ENCODE measurements at regions not wholly inside any gene's neighbourhood (a gene's known extent, or its start where the extent isn't known, plus 50 kb on each side); places are given as distances from the start of the nearest gene placed in this dataset.

- TF ChIP-seq, protein P1, sequence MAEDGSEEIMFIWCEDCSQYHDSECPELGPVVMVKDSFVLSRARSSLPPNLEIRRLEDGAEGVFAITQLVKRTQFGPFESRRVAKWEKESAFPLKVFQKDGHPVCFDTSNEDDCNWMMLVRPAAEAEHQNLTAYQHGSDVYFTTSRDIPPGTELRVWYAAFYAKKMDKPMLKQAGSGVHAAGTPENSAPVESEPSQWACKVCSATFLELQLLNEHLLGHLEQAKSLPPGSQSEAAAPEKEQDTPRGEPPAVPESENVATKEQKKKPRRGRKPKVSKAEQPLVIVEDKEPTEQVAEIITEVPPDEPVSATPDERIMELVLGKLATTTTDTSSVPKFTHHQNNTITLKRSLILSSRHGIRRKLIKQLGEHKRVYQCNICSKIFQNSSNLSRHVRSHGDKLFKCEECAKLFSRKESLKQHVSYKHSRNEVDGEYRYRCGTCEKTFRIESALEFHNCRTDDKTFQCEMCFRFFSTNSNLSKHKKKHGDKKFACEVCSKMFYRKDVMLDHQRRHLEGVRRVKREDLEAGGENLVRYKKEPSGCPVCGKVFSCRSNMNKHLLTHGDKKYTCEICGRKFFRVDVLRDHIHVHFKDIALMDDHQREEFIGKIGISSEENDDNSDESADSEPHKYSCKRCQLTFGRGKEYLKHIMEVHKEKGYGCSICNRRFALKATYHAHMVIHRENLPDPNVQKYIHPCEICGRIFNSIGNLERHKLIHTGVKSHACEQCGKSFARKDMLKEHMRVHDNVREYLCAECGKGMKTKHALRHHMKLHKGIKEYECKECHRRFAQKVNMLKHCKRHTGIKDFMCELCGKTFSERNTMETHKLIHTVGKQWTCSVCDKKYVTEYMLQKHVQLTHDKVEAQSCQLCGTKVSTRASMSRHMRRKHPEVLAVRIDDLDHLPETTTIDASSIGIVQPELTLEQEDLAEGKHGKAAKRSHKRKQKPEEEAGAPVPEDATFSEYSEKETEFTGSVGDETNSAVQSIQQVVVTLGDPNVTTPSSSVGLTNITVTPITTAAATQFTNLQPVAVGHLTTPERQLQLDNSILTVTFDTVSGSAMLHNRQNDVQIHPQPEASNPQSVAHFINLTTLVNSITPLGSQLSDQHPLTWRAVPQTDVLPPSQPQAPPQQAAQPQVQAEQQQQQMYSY (CRISPR knock-in tag; IDR thresholded peaks at IDR 0.05) = no peak
- TF ChIP-seq NBN (IDR thresholded peaks at IDR 0.05) = peak; percentile 66; the same call in 1 of the 2 replicates
- TF ChIP-seq POLR2A (IDR thresholded peaks at IDR 0.05; ENCODE audit: low read depth, low read length) = no peak
- TF ChIP-seq CEBPB (IDR thresholded peaks at IDR 0.05; ENCODE audit: borderline replicate concordance in 1 of 2, low read depth in 2 of 2, low read length in 2 of 2) = peak in 1 of 2 experiments; percentile 86; a peak in 1 of 4 replicates
- no peak for TF ChIP-seq NR2C2 (IDR thresholded peaks at IDR 0.05; ENCODE audit: borderline replicate concordance, control insufficient read depth, insufficient read length, low read depth)
- TF ChIP-seq, protein P2, sequence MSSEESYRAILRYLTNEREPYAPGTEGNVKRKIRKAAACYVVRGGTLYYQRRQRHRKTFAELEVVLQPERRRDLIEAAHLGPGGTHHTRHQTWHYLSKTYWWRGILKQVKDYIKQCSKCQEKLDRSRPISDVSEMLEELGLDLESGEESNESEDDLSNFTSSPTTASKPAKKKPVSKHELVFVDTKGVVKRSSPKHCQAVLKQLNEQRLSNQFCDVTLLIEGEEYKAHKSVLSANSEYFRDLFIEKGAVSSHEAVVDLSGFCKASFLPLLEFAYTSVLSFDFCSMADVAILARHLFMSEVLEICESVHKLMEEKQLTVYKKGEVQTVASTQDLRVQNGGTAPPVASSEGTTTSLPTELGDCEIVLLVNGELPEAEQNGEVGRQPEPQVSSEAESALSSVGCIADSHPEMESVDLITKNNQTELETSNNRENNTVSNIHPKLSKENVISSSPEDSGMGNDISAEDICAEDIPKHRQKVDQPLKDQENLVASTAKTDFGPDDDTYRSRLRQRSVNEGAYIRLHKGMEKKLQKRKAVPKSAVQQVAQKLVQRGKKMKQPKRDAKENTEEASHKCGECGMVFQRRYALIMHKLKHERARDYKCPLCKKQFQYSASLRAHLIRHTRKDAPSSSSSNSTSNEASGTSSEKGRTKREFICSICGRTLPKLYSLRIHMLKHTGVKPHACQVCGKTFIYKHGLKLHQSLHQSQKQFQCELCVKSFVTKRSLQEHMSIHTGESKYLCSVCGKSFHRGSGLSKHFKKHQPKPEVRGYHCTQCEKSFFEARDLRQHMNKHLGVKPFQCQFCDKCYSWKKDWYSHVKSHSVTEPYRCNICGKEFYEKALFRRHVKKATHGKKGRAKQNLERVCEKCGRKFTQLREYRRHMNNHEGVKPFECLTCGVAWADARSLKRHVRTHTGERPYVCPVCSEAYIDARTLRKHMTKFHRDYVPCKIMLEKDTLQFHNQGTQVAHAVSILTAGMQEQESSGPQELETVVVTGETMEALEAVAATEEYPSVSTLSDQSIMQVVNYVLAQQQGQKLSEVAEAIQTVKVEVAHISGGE (CRISPR knock-in tag; IDR thresholded peaks at IDR 0.05) = no peak
- TF ChIP-seq, protein P3, sequence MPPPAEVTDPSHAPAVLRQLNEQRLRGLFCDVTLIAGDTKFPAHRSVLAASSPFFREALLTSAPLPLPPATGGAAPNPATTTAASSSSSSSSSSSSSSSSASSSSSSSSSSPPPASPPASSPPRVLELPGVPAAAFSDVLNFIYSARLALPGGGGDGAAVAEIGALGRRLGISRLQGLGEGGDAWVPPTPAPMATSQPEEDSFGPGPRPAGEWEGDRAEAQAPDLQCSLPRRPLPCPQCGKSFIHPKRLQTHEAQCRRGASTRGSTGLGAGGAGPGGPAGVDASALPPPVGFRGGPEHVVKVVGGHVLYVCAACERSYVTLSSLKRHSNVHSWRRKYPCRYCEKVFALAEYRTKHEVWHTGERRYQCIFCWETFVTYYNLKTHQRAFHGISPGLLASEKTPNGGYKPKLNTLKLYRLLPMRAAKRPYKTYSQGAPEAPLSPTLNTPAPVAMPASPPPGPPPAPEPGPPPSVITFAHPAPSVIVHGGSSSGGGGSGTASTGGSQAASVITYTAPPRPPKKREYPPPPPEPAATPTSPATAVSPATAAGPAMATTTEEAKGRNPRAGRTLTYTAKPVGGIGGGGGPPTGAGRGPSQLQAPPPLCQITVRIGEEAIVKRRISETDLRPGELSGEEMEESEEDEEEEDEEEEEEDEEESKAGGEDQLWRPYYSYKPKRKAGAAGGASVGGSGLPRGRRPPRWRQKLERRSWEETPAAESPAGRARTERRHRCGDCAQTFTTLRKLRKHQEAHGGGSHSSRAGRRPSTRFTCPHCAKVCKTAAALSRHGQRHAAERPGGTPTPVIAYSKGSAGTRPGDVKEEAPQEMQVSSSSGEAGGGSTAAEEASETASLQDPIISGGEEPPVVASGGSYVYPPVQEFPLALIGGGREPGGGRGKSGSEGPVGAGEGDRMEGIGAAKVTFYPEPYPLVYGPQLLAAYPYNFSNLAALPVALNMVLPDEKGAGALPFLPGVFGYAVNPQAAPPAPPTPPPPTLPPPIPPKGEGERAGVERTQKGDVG (CRISPR knock-in tag; IDR thresholded peaks at IDR 0.05) = no peak
- TF ChIP-seq SRF (IDR thresholded peaks at IDR 0.05; ENCODE audit: low read depth in 2 of 2, low read length in 2 of 2) = no peak
- TF ChIP-seq TARDBP (IDR thresholded peaks at IDR 0.05; ENCODE audit: borderline replicate concordance) = no peak
- TF ChIP-seq HDGF (IDR thresholded peaks at IDR 0.05) = no peak
- TF ChIP-seq CHD4 (IDR thresholded peaks at IDR 0.05) = no peak
- TF ChIP-seq TCF12 (IDR thresholded peaks at IDR 0.05; ENCODE audit: low read depth, low read length) = no peak
- TF ChIP-seq, protein P4, sequence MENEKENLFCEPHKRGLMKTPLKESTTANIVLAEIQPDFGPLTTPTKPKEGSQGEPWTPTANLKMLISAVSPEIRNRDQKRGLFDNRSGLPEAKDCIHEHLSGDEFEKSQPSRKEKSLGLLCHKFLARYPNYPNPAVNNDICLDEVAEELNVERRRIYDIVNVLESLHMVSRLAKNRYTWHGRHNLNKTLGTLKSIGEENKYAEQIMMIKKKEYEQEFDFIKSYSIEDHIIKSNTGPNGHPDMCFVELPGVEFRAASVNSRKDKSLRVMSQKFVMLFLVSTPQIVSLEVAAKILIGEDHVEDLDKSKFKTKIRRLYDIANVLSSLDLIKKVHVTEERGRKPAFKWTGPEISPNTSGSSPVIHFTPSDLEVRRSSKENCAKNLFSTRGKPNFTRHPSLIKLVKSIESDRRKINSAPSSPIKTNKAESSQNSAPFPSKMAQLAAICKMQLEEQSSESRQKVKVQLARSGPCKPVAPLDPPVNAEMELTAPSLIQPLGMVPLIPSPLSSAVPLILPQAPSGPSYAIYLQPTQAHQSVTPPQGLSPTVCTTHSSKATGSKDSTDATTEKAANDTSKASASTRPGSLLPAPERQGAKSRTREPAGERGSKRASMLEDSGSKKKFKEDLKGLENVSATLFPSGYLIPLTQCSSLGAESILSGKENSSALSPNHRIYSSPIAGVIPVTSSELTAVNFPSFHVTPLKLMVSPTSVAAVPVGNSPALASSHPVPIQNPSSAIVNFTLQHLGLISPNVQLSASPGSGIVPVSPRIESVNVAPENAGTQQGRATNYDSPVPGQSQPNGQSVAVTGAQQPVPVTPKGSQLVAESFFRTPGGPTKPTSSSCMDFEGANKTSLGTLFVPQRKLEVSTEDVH (IDR thresholded peaks at IDR 0.05; ENCODE audit: low read depth, partially characterized antibody) = no peak
- TF ChIP-seq NFYA (IDR thresholded peaks at IDR 0.05; ENCODE audit: borderline replicate concordance, low read depth, low read length) = no peak
- TF ChIP-seq RB1 (IDR thresholded peaks at IDR 0.05; ENCODE audit: borderline replicate concordance) = no peak
- TF ChIP-seq EP300 (IDR thresholded peaks at IDR 0.05; ENCODE audit: borderline replicate concordance in 1 of 2, control insufficient read depth in 1 of 2, low read depth in 2 of 2, low read length in 2 of 2) = peak in 1 of 2 experiments; percentile 78; a peak in 2 of 4 replicates
- TF ChIP-seq PML (IDR thresholded peaks at IDR 0.05; ENCODE audit: low read length) = 0 out of 2 replicates have a peak, but pooled peaks have one; percentile 39
These were observed 844.9 kb upstream of the ALCAM start (continued) for GRCh38 chr3:104521606-104522336.
